ENCODE measurements at regions not wholly inside any gene's neighbourhood (a gene's known extent, or its start where the extent isn't known, plus 50 kb on each side); places are given as distances from the start of the nearest gene placed in this dataset.

- CTCF ChIA-PET: interaction anchor here (0.6 to 1.5 kb wide), 7 partner anchors 16 to 487 kb away, joined by 3 to 10 read pairs (median 3); no protein-coding TSS in a partner anchor
- SMC1A ChIA-PET (ENCODE audit: uncharacterized antibody, unreplicated experiment): interaction anchor here (0.6 to 4.3 kb wide), 16 partner anchors 8 to 118 kb away, joined by 3 to 44 read pairs (median 5); no protein-coding TSS in a partner anchor
Measured at GRCh38 chrX:109830157-109830703, 97.2 kb upstream of the ACSL4 start.

More at GRCh38 chrX:109830157-109830703, 97.2 kb upstream of the ACSL4 start:
- no TSS peak for BruUV-seq (replicated peaks)
- WGBS (ENCODE audit: insufficient coverage, insufficient replicate concordance, low lambda C conversion rate, missing lambda C conversion rate): 2% methylated on average over 3 of the region's 3 CpGs
- RAD21 ChIA-PET (ENCODE audit: unreplicated experiment): interaction anchor here (0.6 to 2.8 kb wide), 13 partner anchors 9 to 121 kb away, joined by 4 to 20 read pairs (median 7); partner anchors contain the start of gene ACSL4
- no peaks in the 10 kb centered on the region for H3K36me3 ChIP-seq (ENCODE audit: control insufficient read depth in 2 of 2, insufficient read depth in 2 of 2, low read length in 1 of 2)
- intact Hi-C loops (cut with micrococcal nuclease; ENCODE audit: unreplicated experiment): no loop called here
- no peaks in the 10 kb centered on the region for H3K27me3 ChIP-seq (replicated peaks in 1 of 2; ENCODE audit: control insufficient read depth in 2 of 2, insufficient read depth in 2 of 2, low read length in 1 of 2)
- FAIRE-seq (peak; percentile 61), DNase-seq (ENCODE audit: low read depth, low spot score) (no peak), ATAC-seq (peak; percentile 28)
- H3K27ac ChIP-seq (ENCODE audit: control insufficient read depth, insufficient read depth): no peak overlapping the region
- in situ Hi-C loops (cut with MboI): no loop called here
- H3K4me3 ChIP-seq: no peak overlapping the region
- H2AFZ ChIP-seq (ENCODE audit: control insufficient read depth, low read depth, low read length): no peak overlapping the region
- POLR2A ChIA-PET: interaction anchor here (0.9 to 2.8 kb wide), 6 partner anchors 11 to 110 kb away, joined by 3 to 11 read pairs (median 4); no protein-coding TSS in a partner anchor
- no peak overlapping the region for H3K4me2 ChIP-seq (ENCODE audit: control insufficient read depth, insufficient read depth)
- no peaks in the 10 kb centered on the region for H3K4me1 ChIP-seq (ENCODE audit: control insufficient read depth, insufficient read depth, low read length)
- H3K9me3 ChIP-seq (replicated peaks; ENCODE audit: control insufficient read depth, insufficient read depth, low read length): no peaks in the 10 kb centered on the region
- no peak overlapping the region for H3K9ac ChIP-seq (ENCODE audit: control insufficient read depth, insufficient read depth, low read length)
- no peaks in the 10 kb centered on the region for H4K20me1 ChIP-seq (ENCODE audit: control insufficient read depth, insufficient read depth)
- no peaks in the 10 kb centered on the region for H3K79me2 ChIP-seq (ENCODE audit: control insufficient read depth, insufficient read depth, low read length)
- no peak for TF ChIP-seq TCF12 (IDR thresholded peaks at IDR 0.05; ENCODE audit: low read depth, low read length)
- TF ChIP-seq SRF (IDR thresholded peaks at IDR 0.05; ENCODE audit: low read depth in 2 of 2, low read length in 2 of 2): no peak
- TF ChIP-seq ETV6 (conservative IDR thresholded peaks at IDR 0.05 in 1 of 2, IDR thresholded peaks at IDR 0.05 in 1 of 2; ENCODE audit: borderline replicate concordance in 1 of 2, low read depth in 1 of 2): no peak
- no peak for TF ChIP-seq LARP7 (IDR thresholded peaks at IDR 0.05)
- no peak for TF ChIP-seq CHD4 (IDR thresholded peaks at IDR 0.05)
- no peak for TF ChIP-seq ASH2L (IDR thresholded peaks at IDR 0.05; ENCODE audit: borderline replicate concordance, low read depth)
- TF ChIP-seq WRNIP1 (IDR thresholded peaks at IDR 0.05; ENCODE audit: borderline replicate concordance, low read depth, low read length): no peak
- TF ChIP-seq SIX5 (IDR thresholded peaks at IDR 0.05; ENCODE audit: low read depth, low read length, severe bottlenecking): no peak
- no peak for TF ChIP-seq IKZF1 (conservative IDR thresholded peaks at IDR 0.05)
- no peak for TF ChIP-seq DPF2 (IDR thresholded peaks at IDR 0.05)
- no peak for TF ChIP-seq CREB1 (IDR thresholded peaks at IDR 0.05; ENCODE audit: low read depth)
- no peak for TF ChIP-seq TAF1 (IDR thresholded peaks at IDR 0.05; ENCODE audit: borderline replicate concordance, low read depth, low read length)
- TF ChIP-seq RAD21 (IDR thresholded peaks at IDR 0.05; ENCODE audit: insufficient read depth, low read depth, low read length): no peak
- TF ChIP-seq NR2C2 (IDR thresholded peaks at IDR 0.05; ENCODE audit: borderline replicate concordance, control insufficient read depth, insufficient read length, low read depth): no peak
- TF ChIP-seq HDGF (IDR thresholded peaks at IDR 0.05): no peak
- TF ChIP-seq FOXK2 (IDR thresholded peaks at IDR 0.05): no peak
- TF ChIP-seq ZZZ3 (IDR thresholded peaks at IDR 0.05; ENCODE audit: control insufficient read depth, insufficient read length, low read depth): no peak
- TF ChIP-seq, protein P1, sequence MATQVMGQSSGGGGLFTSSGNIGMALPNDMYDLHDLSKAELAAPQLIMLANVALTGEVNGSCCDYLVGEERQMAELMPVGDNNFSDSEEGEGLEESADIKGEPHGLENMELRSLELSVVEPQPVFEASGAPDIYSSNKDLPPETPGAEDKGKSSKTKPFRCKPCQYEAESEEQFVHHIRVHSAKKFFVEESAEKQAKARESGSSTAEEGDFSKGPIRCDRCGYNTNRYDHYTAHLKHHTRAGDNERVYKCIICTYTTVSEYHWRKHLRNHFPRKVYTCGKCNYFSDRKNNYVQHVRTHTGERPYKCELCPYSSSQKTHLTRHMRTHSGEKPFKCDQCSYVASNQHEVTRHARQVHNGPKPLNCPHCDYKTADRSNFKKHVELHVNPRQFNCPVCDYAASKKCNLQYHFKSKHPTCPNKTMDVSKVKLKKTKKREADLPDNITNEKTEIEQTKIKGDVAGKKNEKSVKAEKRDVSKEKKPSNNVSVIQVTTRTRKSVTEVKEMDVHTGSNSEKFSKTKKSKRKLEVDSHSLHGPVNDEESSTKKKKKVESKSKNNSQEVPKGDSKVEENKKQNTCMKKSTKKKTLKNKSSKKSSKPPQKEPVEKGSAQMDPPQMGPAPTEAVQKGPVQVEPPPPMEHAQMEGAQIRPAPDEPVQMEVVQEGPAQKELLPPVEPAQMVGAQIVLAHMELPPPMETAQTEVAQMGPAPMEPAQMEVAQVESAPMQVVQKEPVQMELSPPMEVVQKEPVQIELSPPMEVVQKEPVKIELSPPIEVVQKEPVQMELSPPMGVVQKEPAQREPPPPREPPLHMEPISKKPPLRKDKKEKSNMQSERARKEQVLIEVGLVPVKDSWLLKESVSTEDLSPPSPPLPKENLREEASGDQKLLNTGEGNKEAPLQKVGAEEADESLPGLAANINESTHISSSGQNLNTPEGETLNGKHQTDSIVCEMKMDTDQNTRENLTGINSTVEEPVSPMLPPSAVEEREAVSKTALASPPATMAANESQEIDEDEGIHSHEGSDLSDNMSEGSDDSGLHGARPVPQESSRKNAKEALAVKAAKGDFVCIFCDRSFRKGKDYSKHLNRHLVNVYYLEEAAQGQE (IDR thresholded peaks at IDR 0.05; ENCODE audit: low read depth, low read length): no peak
